CD14-positive monocyte (primary cell): ENCODE measurements at regions not wholly inside any gene's neighbourhood (a gene's known extent, or its start where the extent isn't known, plus 50 kb on each side); places are given as distances from the start of the nearest gene placed in this dataset.

Experiments
- DNase-seq, 3 donors: peaks; one replicate each; pipeline ENCODE4 v3.0.0-alpha.2; 2011 to 2022
- H2AFZ ChIP-seq: 2 replicates; pipeline ENCODE4 v1.6.0; 2012; ENCODE audit warnings: mild to moderate bottlenecking, low read depth, low read length, inconsistent platforms; ENCODE audit not compliant: insufficient read depth, poor library complexity, severe bottlenecking
- H3K27ac ChIP-seq, 2 donors: 1 replicate in 1 of 2; 2 replicates in 1 of 2; pipeline ENCODE4 v1.5.1; 2012 to 2013; ENCODE audit warnings: low read length in 2 of 2, control low read depth in 1 of 2, inconsistent platforms in 1 of 2, low read depth in 1 of 2, mild to moderate bottlenecking in 1 of 2
- H3K27me3 ChIP-seq, 2 donors: one replicate each; pipeline versions ENCODE4 v1.6.0 to v1.6.1; 2011 to 2013; ENCODE audit warnings: low read length in 2 of 2; ENCODE audit not compliant: control insufficient read depth in 2 of 2, insufficient read depth in 2 of 2
- H3K36me3 ChIP-seq, 2 donors: replicated peaks in 1 of 2; 1 replicate in 1 of 2; 2 replicates in 1 of 2; pipeline versions ENCODE4 v1.5.1 to v1.6.1; 2012 to 2013; ENCODE audit warnings: low read length in 2 of 2, control low read depth in 1 of 2, inconsistent platforms in 1 of 2, mild to moderate bottlenecking in 1 of 2; ENCODE audit not compliant: insufficient read depth in 2 of 2, control insufficient read depth in 1 of 2
- H3K4me1 ChIP-seq, 2 donors: 1 replicate in 1 of 2; 2 replicates in 1 of 2; pipeline versions ENCODE4 v1.5.1 to v1.6.1; 2012 to 2013; ENCODE audit warnings: low read length in 2 of 2, control low read depth in 1 of 2, inconsistent platforms in 1 of 2, mild to moderate bottlenecking in 1 of 2, moderate library complexity in 1 of 2; ENCODE audit not compliant: insufficient read depth in 2 of 2, control insufficient read depth in 1 of 2
- H3K4me2 ChIP-seq: replicated peaks from 2 replicates; pipeline ENCODE3; 2012; ENCODE audit warnings: low read length, moderate library complexity, mild to moderate bottlenecking; ENCODE audit not compliant: poor library complexity, severe bottlenecking; ENCODE audit errors: extremely low read depth
- H3K4me3 ChIP-seq, 3 experiments: fragments of 200-600 bp in 1 of 3; sonication (generic) in 1 of 3; replicated peaks in 1 of 3; 1 replicate in 2 of 3; 2 replicates in 1 of 3; pipeline ENCODE4 v1.5.1; 2011 to 2013; ENCODE audit warnings: low read length in 3 of 3, mild to moderate bottlenecking in 3 of 3, control low read depth in 2 of 3, low read depth in 2 of 3, inconsistent platforms in 1 of 3, moderate library complexity in 1 of 3
- H3K79me2 ChIP-seq: 2 replicates; pipeline ENCODE4 v1.6.0; 2012; ENCODE audit warnings: mild to moderate bottlenecking, control low read depth, inconsistent platforms, low read length, moderate library complexity; ENCODE audit not compliant: insufficient read depth
- H3K9ac ChIP-seq: 2 replicates; pipeline ENCODE4 v1.6.0; 2017; ENCODE audit warnings: low read length, mild to moderate bottlenecking; ENCODE audit not compliant: insufficient read depth, poor library complexity, severe bottlenecking
- H3K9me3 ChIP-seq, 2 donors: replicated peaks in 1 of 2; 1 replicate in 1 of 2; 2 replicates in 1 of 2; pipeline versions ENCODE4 v1.5.1 to v1.6.1; 2012 to 2013; ENCODE audit warnings: low read length in 2 of 2, control low read depth in 1 of 2; ENCODE audit not compliant: control insufficient read depth in 1 of 2, insufficient read depth in 1 of 2
- H4K20me1 ChIP-seq: 2 replicates; pipeline ENCODE4 v1.6.0; 2012; ENCODE audit warnings: mild to moderate bottlenecking, low read length, control low read depth, moderate library complexity; ENCODE audit not compliant: insufficient read depth
- H3K27ac Mint-ChIP-seq, 7 donors: one replicate each; pipeline ENCODE4 v1.8.0; 2020; ENCODE audit warnings: mild to moderate bottlenecking in 7 of 7, mixed read lengths in 7 of 7, moderate library complexity in 6 of 7, inconsistent platforms in 2 of 7
- H3K27me3 Mint-ChIP-seq, 3 donors: one replicate each; pipeline ENCODE4 v1.8.0; 2021 to 2022; ENCODE audit warnings: low read depth in 3 of 3, mild to moderate bottlenecking in 3 of 3, mixed read lengths in 3 of 3, moderate library complexity in 3 of 3, inconsistent platforms in 1 of 3
- H3K36me3 Mint-ChIP-seq, 2 donors: one replicate each; pipeline ENCODE4 v1.8.0; 2020; ENCODE audit warnings: mixed read lengths in 2 of 2, inconsistent platforms in 1 of 2, mild to moderate bottlenecking in 1 of 2
- H3K4me1 Mint-ChIP-seq: one replicate; pipeline ENCODE4 v1.8.0; 2020; ENCODE audit warnings: mild to moderate bottlenecking, mixed read lengths
- H3K4me3 Mint-ChIP-seq, 2 donors: one replicate each; pipeline ENCODE4 v1.8.0; 2020; ENCODE audit warnings: mild to moderate bottlenecking in 2 of 2, mixed read lengths in 2 of 2, moderate library complexity in 1 of 2
- H3K9me3 Mint-ChIP-seq, 7 donors: one replicate each; pipeline ENCODE4 v1.8.0; 2020 to 2022; ENCODE audit warnings: mixed read lengths in 7 of 7, mild to moderate bottlenecking in 6 of 7, moderate library complexity in 6 of 7, inconsistent platforms in 2 of 7
- CTCF ChIP-seq: fragments of 200-600 bp; IDR thresholded peaks from one replicate; pipeline ENCODE4 v1.8.0; 2022; ENCODE audit warnings: antibody characterized with exemption, mild to moderate bottlenecking
- WGBS: methylation state at CpG from one replicate; pipeline ENCODE4 v1.1.5; 2013; ENCODE audit warnings: missing lambda C conversion rate; ENCODE audit not compliant: insufficient coverage; 5-methylcytosine and 5-hydroxymethylcytosine counted together
- intact Hi-C, 2 donors: fragments of 100-400 bp; cut with micrococcal nuclease; formaldehyde crosslinking; loops; one replicate each; pipeline versions ENCODE4 v1.15.0 to v1.15.1; 2023

GRCh38 chr6:12354499-12354898 is 64.3 kb downstream of the EDN1 start:
- intact Hi-C loops: loop anchor here in 1 of 2 donors (10.0 kb wide), 1 partner anchor 150 kb away; no protein-coding TSS in a partner anchor
- H3K27me3 Mint-ChIP-seq: peaks cover 0 to 5% (median 3%) of the 10 kb centered on the region in 3 donors
- TF ChIP-seq CTCF: no peak
- no peak overlapping the region for H2AFZ ChIP-seq
- no peaks in the 10 kb centered on the region for H3K36me3 ChIP-seq
- no peak for DNase-seq
- H3K36me3 Mint-ChIP-seq: peaks cover 0 to 2% of the 10 kb centered on the region in 2 donors
- peaks cover 11 to 29% (median 20%) of the 10 kb centered on the region in 7 donors for H3K9me3 Mint-ChIP-seq
- H3K4me3 Mint-ChIP-seq: no peak overlapping the region
- H3K4me3 ChIP-seq: no peak overlapping the region
- WGBS: 100% methylated on average over 2 of the region's 3 CpGs
- H3K4me1 ChIP-seq: peaks cover 25% of the 10 kb centered on the region in 2 donors
- no peak overlapping the region for H3K27ac ChIP-seq
- H3K79me2 ChIP-seq: no peaks in the 10 kb centered on the region
- no peak overlapping the region for H3K27ac Mint-ChIP-seq
- H3K9ac ChIP-seq: no peak overlapping the region
- H3K4me2 ChIP-seq: no peak overlapping the region
- peaks cover 2 to 4% of the 10 kb centered on the region in 2 donors for H3K27me3 ChIP-seq
- H3K4me1 Mint-ChIP-seq: peaks cover 12% of the 10 kb centered on the region
- peaks cover 11 to 15% of the 10 kb centered on the region in 2 donors for H3K9me3 ChIP-seq
- no peaks in the 10 kb centered on the region for H4K20me1 ChIP-seq

GRCh38 chr6:12355354-12355753 is 65.2 kb downstream of the EDN1 start:
- Histone ChIP-seq H3K4me1 (peaks cover 28 to 34% of the 10 kb centered on the region in 2 donors), H3K9ac (no peak overlapping the region), H3K27me3 (peaks cover 2 to 4% of the 10 kb centered on the region in 2 donors), H3K79me2 (no peaks in the 10 kb centered on the region), H3K4me3 (no peak overlapping the region), H3K4me2 (no peak overlapping the region), H4K20me1 (no peaks in the 10 kb centered on the region), H3K27ac (no peak overlapping the region), H3K9me3 (peaks cover 11 to 15% of the 10 kb centered on the region in 2 donors), H2AFZ (no peak overlapping the region), H3K36me3 (no peaks in the 10 kb centered on the region)
- no peak for TF ChIP-seq CTCF
- peaks cover 12% of the 10 kb centered on the region for H3K4me1 Mint-ChIP-seq
- DNase-seq: no peak
- peaks cover 0 to 5% (median 2%) of the 10 kb centered on the region in 3 donors for H3K27me3 Mint-ChIP-seq
- peak overlapping the region in 1 of 2 donors; percentile 27 for H3K4me3 Mint-ChIP-seq
- intact Hi-C loops: loop anchor here in 1 of 2 donors (5.0 to 10.0 kb wide), 2 partner anchors 63 to 151 kb away; partner anchors contain the start of gene EDN1
- peaks cover 0 to 2% of the 10 kb centered on the region in 2 donors for H3K36me3 Mint-ChIP-seq
- 90% methylated on average over 3 of the region's 3 CpGs for WGBS
- H3K9me3 Mint-ChIP-seq: peaks cover 11 to 28% (median 19%) of the 10 kb centered on the region in 7 donors
- H3K27ac Mint-ChIP-seq: no peak overlapping the region
